Right cardiac atrium (tissue), 5 donors: ENCODE measurements at regions not wholly inside any gene's neighbourhood (a gene's known extent, or its start where the extent isn't known, plus 50 kb on each side); places are given as distances from the start of the nearest gene placed in this dataset.
"Not testable (repeated sequence)": the region's sequence is repeated elsewhere in the genome, so short reads cannot be mapped to it uniquely, and the experiment has no call there.

Source experiments
- ATAC-seq, 2 donors: fragments of 200-7000 bp; cut with Tn5 transposase; one replicate each; pipeline versions ENCODE4 v1.8.0 to v1.9.1; 2020; ENCODE audit warnings: moderate library complexity in 2 of 2, mild to moderate bottlenecking in 1 of 2
- DNase-seq, 3 donors: peaks; one replicate each; pipeline ENCODE4 v3.0.0-alpha.2; 2020
- H3K27ac ChIP-seq: one replicate; pipeline ENCODE4 v1.5.1; 2013; ENCODE audit warnings: mild to moderate bottlenecking, low read length, control low read depth, moderate library complexity
- H3K27me3 ChIP-seq: one replicate; pipeline ENCODE4 v1.6.1; 2013; ENCODE audit not compliant: control insufficient read depth, insufficient read depth
- H3K4me1 ChIP-seq: one replicate; pipeline ENCODE4 v1.6.1; 2013; ENCODE audit warnings: low read length; ENCODE audit not compliant: control insufficient read depth, insufficient read depth
- H3K4me3 ChIP-seq: one replicate; pipeline ENCODE4 v1.5.1; 2013; ENCODE audit warnings: low read length, control low read depth
- H3K9me3 ChIP-seq: one replicate; pipeline ENCODE4 v1.6.1; 2013; ENCODE audit warnings: low read length; ENCODE audit not compliant: control insufficient read depth
- WGBS: extraction: QIAGEN DNeasy Blood & Tissue Kit; methylation state at CpG from one replicate; pipeline ENCODE4 v1.1.7; 2013; 5-methylcytosine and 5-hydroxymethylcytosine counted together
- intact Hi-C, 4 donors: fragments of 100-400 bp; cut with DNase I; formaldehyde crosslinking; loops; one replicate each; pipeline versions ENCODE4 v1.11.0 to v1.14.0; 2022 to 2023
- donor health status: healthy with polysubstance abuse.
- donor health status: DM: no; HTN: yes; CAD: no.
- donor health status: DM: no; HTN: no; CAD: no.
- donor health status: DM: no; HTN: yes; CAD: no; lungs with severe emphysema.
- donor health status: DM: yes; HTN: yes; CAD: no.

DNA sequence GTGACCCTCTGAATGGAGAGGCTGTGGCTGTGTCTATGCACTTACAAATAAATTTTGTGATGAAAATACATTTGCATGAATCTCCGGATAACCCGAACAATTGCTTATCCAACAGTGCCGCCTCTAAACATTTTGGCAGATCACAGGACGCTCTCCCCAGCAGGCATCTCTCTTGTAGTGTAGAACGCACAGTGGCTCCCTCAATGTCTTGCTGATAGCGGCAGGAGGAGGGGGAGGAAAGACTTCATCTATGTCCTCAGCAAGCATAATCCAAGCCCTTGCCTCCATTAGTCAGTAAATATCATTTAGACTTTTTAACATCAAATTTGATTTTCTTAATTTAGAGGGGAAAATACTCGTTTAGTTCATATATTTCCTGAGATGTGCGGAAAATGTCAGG lies 318.1 kb upstream of the IGF1R start:
- 50% methylated on average over 8 of the region's 8 CpGs for WGBS
- H3K27me3 ChIP-seq, result peaks cover 2% of the 10 kb centered on the region
- H3K27ac ChIP-seq, result no peak overlapping the region
- intact Hi-C loops, result no loop called here
- H3K4me3 ChIP-seq, result no peak overlapping the region
- no peaks in the 10 kb centered on the region for H3K9me3 ChIP-seq
- no peaks in the 10 kb centered on the region for H3K4me1 ChIP-seq
- ATAC-seq, result no peak
- DNase-seq, result no peak

DNA sequence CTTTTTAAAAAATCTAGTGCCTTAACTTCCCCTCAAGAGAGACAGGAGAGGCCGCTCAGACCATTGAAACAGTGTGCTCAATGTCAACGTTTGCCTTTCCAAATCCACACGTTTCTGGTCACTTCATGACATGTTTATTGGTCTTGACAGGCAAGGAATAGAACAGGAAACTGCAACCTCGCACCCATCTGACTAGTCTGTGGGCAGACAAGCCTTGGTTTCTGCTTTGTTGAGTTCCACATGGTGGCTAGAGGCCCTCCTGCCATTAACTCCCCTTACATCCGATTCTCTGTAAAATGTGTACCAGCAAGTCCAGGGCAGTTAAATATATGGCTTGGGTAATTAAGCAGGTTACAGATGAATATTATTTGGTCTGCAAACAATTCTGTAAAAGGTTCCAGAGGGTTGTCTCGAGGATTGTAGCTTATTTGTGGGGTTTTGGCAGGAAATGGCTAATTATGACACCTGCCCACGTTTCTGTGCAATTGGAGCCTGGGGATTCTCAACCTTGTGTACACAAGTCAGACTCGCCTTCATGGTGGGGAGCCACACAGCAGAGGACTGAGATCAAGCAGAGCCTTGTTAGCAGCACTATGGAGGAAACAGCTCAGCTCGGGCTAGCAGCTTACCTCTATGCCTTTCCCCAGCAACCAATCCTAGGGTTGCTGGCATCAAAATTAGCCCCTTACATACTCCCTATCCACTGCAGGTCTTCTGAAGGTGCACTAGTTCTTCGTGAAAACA lies 317.5 kb upstream of the IGF1R start:
- 57% methylated on average over 10 of the region's 10 CpGs for WGBS
- ATAC-seq (no peak), DNase-seq (no peak)
- intact Hi-C loops, result no loop called here
- no peaks in the 10 kb centered on the region for H3K4me1 ChIP-seq
- no peak overlapping the region for H3K27ac ChIP-seq
- H3K27me3 ChIP-seq, result peaks cover 2% of the 10 kb centered on the region
- no peak overlapping the region for H3K4me3 ChIP-seq
- H3K9me3 ChIP-seq, result no peaks in the 10 kb centered on the region

DNA sequence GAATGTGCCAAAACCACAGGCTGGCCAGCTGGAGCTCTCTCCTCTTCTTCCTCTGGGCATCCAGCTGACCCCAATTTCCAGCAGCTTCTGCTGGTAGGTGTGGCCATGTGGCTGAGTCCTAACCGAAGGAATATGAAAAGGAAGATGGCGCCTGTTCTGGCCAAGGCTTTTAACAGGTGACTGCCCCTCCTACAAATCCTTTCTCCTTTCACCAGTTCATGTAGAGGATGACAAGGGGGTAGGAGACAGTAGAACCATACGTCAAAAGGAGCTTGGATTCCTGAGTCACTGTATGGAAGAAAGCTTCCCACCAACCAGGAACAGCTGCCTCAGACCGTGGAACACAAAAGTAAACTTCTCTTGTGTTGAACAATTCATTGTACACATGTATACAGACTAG lies 316.7 kb upstream of the IGF1R start:
- ATAC-seq (no peak), DNase-seq (no peak)
- intact Hi-C loops, result no loop called here
- H3K4me1 ChIP-seq, result no peaks in the 10 kb centered on the region
- no peak overlapping the region for H3K4me3 ChIP-seq
- H3K9me3 ChIP-seq, result no peaks in the 10 kb centered on the region
- peaks cover 2% of the 10 kb centered on the region for H3K27me3 ChIP-seq
- WGBS, result 91% methylated on average over 4 of the region's 4 CpGs
- no peak overlapping the region for H3K27ac ChIP-seq

DNA sequence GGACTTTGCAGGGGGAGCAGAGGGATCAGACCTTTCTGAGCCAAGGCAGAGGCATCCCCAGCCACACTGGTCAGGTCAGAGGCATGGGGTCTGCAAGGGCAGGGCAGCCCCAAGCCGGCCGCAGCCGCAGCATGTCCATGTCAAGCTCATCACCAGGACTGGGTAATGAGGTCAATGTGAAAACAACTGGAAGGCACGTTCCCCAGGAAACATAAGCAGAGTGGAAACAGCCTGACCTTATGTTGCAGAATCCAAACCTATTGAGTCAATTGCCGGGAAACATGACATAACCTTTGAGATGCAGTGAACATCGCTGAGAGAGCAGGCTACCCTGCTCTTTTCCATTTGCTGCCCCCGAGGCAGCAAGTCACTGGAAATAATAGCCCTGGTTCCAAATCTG lies 315.1 kb upstream of the IGF1R start:
- ATAC-seq, result no peak
- no peak overlapping the region for H3K4me3 ChIP-seq
- no peaks in the 10 kb centered on the region for H3K9me3 ChIP-seq
- WGBS, result 75% methylated on average over 7 of the region's 7 CpGs
- DNase-seq, result no peak
- H3K27ac ChIP-seq, result no peak overlapping the region
- intact Hi-C loops, result no loop called here
- H3K4me1 ChIP-seq, result no peaks in the 10 kb centered on the region
- H3K27me3 ChIP-seq, result peaks cover 2% of the 10 kb centered on the region

DNA sequence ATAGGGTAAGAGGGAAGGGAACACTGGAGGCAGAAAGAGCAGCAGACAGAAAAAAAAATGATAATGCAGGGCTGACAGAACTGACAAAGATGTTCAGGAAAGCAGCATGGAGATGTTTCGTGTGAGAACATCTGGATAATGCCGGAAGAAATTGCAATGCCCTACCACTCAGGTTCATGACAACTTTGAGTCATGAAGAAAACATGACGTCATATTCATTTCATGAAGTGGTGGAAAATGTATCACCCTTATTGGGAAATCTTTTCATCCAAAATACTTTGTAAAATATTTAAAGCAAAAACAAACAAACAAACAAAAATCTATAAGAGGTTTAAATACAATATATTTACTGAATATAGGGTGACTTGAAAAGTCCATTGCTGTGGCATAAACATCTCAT lies 305.4 kb upstream of the IGF1R start:
- 81% methylated on average over 3 of the region's 3 CpGs for WGBS
- Histone ChIP-seq H3K4me1 (no peaks in the 10 kb centered on the region), H3K27me3 (no peaks in the 10 kb centered on the region), H3K9me3 (no peaks in the 10 kb centered on the region), H3K4me3 (no peak overlapping the region), H3K27ac (no peak overlapping the region)
- intact Hi-C loops, result no loop called here
- ATAC-seq (no peak), DNase-seq (no peak)

DNA sequence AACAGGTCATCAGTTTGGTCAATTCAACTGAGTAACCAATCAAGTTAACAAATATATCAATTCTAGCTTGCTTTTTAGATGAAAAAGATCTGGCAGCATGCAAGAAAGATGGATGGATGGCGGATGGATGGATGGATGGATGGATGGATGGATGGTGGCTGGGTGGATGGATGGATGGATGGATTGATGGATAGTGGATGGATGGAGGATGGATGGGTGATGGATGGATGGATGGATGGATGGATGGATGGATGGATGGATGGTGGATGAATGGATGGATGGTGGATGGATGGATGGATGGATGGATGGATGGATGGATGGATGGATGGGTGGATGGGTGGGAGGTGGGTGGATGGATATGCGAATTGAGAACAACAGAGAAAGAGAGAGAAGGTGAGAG lies 303.7 kb upstream of the IGF1R start:
- no peaks in the 10 kb centered on the region for H3K9me3 ChIP-seq
- 67% methylated on average over 2 of the region's 2 CpGs for WGBS
- ATAC-seq (no peak), DNase-seq (no peak)
- no peaks in the 10 kb centered on the region for H3K4me1 ChIP-seq
- intact Hi-C loops, result no loop called here
- H3K27me3 ChIP-seq, result no peaks in the 10 kb centered on the region
- H3K27ac ChIP-seq, result no peak overlapping the region
- no peak overlapping the region for H3K4me3 ChIP-seq

DNA sequence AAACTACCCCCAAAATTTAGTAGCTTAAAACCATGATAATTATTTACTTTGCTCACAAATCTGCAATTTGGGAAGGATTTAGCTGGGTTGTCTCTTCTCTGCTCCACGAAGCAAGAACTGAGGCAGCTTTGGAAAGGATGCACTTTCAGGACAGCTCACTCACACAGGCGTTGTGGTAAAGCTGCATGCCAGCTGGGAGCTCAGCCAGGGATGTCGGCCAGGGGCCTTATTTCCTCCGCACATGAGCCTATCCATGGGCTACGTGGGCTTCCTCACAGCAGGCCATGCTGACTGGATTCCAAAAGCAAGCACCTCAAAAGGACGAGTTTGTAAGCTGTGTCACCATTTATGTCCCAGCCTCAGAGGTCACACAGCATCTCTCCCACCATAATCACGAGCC lies 301.3 kb upstream of the IGF1R start:
- no peaks in the 10 kb centered on the region for H3K27me3 ChIP-seq
- ATAC-seq (no peak), DNase-seq (peak; percentile 20 to 64 (median 52))
- H3K27ac ChIP-seq, result no peak overlapping the region
- H3K9me3 ChIP-seq, result no peaks in the 10 kb centered on the region
- H3K4me1 ChIP-seq, result no peaks in the 10 kb centered on the region
- WGBS, result 43% methylated on average over 7 of the region's 7 CpGs
- H3K4me3 ChIP-seq, result no peak overlapping the region
- intact Hi-C loops, result no loop called here

DNA sequence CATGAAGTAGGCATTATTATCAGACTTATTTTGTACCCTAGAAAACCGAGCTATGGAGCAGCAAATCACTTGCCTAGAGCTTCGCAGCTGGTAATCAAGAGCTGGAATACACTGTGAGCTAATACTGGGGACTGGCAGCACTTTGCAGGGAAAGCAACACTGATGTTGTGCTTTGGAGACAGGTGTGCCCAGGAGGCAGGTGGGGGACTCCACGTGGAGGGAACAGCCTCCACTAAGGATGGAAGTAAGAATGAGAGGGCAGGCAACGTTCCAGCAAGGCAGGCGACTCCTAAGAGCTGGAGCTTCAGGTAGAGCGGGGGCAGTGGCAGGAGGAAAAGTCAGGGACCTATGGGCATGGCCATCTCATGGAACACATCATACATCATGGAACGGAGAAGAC lies 300.5 kb upstream of the IGF1R start:
- Histone ChIP-seq H3K27ac (no peak overlapping the region), H3K4me3 (no peak overlapping the region), H3K4me1 (no peaks in the 10 kb centered on the region), H3K9me3 (no peaks in the 10 kb centered on the region), H3K27me3 (no peaks in the 10 kb centered on the region)
- ATAC-seq (no peak), DNase-seq (no peak)
- intact Hi-C loops, result no loop called here
- WGBS, result 75% methylated on average over 7 of the region's 7 CpGs

DNA sequence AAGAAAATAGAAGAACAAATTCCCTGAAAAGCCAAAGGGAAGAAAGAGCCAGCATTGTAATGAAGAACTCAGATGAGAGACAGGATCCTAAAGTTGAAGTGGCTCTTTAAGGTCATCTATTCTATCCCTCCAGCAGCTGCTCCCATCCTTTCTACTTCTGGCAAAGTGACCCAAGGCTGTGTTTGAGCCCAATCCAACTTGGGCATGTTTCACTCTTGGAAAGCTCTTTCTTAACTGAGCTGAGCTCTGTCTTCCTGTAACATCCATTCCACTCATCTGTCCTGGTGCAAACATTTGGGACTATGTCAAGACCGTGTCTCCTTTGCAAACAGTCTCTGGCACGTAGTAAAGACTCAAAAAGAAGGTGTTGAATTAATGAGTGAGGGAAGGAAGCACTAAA lies 298.1 kb upstream of the IGF1R start:
- H3K9me3 ChIP-seq, result no peaks in the 10 kb centered on the region
- ATAC-seq (no peak), DNase-seq (no peak)
- H3K27ac ChIP-seq, result no peak overlapping the region
- no peaks in the 10 kb centered on the region for H3K4me1 ChIP-seq
- H3K27me3 ChIP-seq, result no peaks in the 10 kb centered on the region
- no peak overlapping the region for H3K4me3 ChIP-seq
- WGBS, result 50% methylated on average over 2 of the region's 2 CpGs
- intact Hi-C loops, result no loop called here

DNA sequence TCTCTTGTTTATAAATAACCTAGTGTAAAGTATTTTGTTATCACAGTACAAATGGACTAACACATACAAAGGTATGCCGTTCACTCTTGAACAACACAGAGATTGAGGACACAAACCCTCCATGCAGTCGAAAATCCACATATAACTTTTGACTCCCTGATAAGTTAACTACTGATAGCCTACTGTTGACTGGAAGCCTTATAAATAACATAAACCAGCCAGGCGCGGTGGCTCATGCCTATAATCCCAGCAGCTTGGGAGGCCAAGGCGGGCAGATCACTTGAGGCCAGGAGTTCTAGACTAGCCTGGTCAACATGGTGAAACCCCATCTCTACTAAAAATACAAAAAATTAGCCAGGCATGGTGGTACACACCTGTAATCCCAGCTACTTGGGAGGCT lies 290.1 kb upstream of the IGF1R start:
- H3K4me1 ChIP-seq, H3K27me3 ChIP-seq, intact Hi-C loops, H3K9me3 ChIP-seq, H3K27ac ChIP-seq, ATAC-seq, DNase-seq, H3K4me3 ChIP-seq: not testable (repeated sequence)
- WGBS, result 89% methylated on average over 5 of the region's 5 CpGs

DNA sequence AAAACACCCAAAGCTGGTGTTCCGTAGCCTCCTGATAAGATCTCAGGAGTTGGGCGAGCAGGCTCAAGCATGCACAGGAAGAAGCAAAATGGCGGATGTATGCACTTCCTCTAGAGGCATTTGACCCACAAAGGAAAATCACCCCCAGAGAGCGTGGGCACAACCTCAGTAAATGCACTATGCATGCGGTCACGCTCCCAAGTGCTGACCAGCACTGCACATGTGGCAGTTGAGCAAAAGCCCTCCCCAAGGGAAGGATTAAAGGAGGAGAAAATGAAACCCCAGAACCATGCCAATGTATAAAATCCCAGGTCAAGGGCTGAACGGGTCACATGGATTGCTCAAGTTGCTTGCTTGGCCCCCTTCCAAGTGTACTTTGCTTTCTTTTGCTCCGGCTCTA lies 289.4 kb upstream of the IGF1R start:
- Histone ChIP-seq H3K27me3 (no peaks in the 10 kb centered on the region), H3K4me1 (no peaks in the 10 kb centered on the region), H3K9me3 (no peaks in the 10 kb centered on the region), H3K27ac (no peak overlapping the region), H3K4me3 (no peak overlapping the region)
- no peak for DNase-seq
- intact Hi-C loops, result no loop called here
- WGBS, result 80% methylated on average over 8 of the region's 8 CpGs
- no peak for ATAC-seq

DNA sequence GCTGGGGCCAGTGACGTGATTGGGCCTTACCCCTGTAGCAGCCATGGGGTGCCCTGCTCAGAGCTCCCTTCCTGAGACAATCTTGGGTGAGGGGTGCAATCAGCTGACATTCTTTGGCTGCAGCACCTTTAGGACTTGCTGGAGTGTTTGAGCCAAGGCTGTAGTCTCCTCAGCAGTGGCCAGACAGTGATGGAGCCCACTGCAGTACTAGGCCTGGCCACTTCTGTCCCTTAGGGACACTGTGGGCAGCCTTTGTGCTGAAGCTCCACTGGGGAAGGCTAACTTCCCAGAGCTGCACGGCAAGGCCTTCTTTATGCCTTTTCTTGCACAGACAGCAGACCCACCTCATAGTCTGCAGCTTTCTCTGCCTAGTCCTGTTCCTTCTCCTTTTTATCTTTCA lies 284.9 kb upstream of the IGF1R start:
- DNase-seq (no peak), ATAC-seq (peak; percentile 42 to 51)
- Histone ChIP-seq H3K27ac (no peak overlapping the region), H3K27me3 (no peaks in the 10 kb centered on the region), H3K9me3 (no peaks in the 10 kb centered on the region), H3K4me3 (no peak overlapping the region), H3K4me1 (no peaks in the 10 kb centered on the region)
- WGBS, result 60% methylated on average over 2 of the region's 2 CpGs
- intact Hi-C loops, result no loop called here
